ENCODE measurements at regions not wholly inside any gene's neighbourhood (a gene's known extent, or its start where the extent isn't known, plus 50 kb on each side); places are given as distances from the start of the nearest gene placed in this dataset.

DNA sequence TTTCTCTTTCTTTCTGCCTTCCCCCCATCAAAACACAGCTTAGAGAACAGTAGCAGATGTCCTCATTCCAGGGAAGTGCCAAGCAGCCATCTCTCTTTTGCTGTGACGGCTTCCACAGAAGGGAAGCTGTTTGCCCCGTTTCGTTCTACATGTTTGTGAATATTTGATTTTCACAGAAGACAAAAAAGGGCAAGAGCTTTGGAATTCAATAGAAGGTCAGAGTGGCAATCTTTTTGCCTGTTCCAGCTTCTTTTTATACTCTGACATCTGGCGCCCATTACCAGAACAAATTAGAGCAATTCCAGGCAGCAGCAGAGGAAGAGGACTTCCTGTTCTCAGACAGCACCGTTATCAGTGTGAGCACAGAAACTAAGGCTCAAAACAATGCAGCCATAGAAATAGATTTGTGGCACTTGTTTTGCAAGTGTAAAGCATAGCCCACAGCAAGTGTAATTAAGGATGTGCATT is 79.0 kb upstream of the CDH19 start:
- TF ChIP-seq CTCF (IDR thresholded peaks at IDR 0.05) = no peak
- no peak for TF ChIP-seq POLR2A (IDR thresholded peaks at IDR 0.05)
